GM19397 (cell line): ENCODE measurements at regions not wholly inside any gene's neighbourhood (a gene's known extent, or its start where the extent isn't known, plus 50 kb on each side); places are given as distances from the start of the nearest gene placed in this dataset.
"Not testable (repeated sequence)": the region's sequence is repeated elsewhere in the genome, so short reads cannot be mapped to it uniquely, and the experiment has no call there.

Source experiments
- ATAC-seq: cut with Tn5 transposase; IDR thresholded peaks from one replicate; pipeline ENCODE4 v1.9.1; 2021; ENCODE audit warnings: mild to moderate bottlenecking, moderate library complexity; ENCODE audit not compliant: unreplicated experiment

DNA sequence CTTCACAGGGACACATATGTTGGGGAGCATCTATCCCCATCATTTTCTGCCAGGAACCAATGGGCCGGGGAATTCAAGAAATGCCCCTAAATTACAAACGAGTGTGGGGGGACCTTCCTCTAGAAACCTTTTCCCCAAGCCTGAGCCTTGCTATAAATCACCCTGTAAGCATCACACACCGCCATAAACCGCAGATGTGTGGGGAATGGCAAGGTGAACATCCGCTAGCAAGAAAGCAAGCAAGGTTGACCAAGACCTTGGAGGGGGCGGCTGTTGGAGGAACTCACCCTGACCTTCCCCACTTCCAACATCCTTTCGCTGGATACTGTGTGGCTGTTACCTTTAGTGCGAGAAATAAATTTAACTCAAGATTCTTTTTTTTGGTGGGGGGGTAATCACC lies 693.3 kb upstream of the TBX3 start:
- ATAC-seq: no peak

DNA sequence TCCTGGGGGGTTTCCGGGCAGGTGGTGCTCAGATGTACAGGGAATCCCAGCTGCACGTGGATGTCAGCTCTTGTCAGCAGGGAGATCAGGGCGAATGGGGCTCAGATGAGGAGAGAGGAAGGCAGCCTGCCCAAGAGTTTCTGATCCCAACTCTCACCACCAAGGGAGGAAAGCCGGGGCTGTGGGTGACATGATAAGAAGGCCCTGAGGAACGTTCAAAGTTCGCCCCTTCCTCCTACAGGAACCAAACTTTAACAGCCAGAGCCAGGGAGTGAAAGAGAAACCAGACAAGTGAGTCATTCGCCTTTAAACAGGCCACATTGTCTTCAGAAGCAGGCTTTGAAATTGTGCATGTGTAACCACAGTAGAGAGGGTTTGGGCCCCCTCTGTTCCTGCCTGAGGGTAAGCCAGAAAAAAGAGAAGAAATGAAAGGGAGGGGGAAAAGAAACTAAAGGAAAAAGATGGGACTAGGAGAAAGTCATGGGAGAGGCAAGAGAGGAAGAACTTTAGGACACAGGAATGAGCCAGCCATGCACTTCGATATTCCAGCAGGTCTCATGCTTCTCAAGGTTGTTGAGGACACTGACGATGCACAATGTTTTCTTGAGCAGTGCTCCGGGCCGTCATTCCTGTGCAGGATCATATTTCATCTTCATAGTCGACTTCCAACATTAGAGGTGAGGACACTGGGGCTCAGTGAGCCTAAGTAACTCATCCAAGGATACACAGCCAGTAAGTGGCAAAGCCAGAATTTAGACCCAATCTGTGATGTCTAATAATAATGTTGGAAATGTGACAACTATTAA lies 691.4 kb upstream of the TBX3 start:
- peak; percentile 88 for ATAC-seq

DNA sequence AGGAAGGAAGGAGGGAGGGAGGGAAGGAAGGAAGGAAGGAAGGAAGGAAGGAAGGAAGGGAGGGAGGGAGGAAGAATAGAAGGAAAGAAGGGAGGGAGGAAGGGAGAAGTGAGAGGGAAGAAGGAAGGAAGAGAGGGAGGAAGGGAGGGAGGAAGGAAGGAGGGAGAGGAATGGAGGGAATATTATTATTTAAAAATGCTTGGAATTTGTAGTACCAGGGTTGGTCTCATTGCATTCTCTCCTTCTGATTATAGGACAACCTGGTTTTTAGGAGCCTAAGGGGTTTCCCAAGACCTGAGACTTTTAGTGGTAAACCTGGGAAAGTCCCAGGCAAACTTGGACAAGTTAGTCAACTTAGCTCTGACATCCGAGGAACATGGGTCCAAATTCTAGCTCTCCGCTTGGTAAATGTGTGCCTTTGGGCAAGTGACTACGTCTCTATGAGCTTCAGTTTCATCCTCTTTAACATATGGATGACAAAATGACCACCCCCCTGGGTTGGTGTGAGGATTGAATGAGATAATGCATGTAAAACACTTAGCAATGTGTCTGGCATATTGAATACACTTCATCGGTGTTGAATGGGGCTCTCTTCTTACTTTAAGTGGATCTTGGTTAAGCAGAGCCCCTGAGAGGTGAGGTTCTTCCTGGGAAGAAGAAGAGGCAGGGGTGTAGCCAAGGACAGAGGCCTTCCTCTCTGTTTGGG lies 690.7 kb upstream of the TBX3 start:
- no peak for ATAC-seq

DNA sequence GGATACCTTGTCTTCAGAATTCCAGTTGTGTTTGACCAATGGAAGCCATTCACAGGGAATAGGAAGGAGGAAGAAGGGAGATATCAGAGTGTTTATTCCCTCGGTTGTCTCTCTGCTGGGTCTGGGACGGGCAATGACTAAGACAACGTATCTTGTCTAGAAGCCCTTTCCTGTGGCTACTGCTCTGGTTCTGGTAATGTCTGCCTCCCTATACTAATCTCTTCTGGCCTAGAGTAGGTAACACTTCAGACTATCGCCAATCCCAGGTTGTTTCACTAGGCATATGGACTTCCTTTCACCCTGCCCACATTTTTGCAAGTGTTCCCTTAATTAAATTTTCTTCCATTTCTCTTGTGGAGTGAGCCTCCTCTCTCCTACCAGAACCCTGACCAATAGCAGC lies 687.7 kb upstream of the TBX3 start:
- no peak for ATAC-seq

DNA sequence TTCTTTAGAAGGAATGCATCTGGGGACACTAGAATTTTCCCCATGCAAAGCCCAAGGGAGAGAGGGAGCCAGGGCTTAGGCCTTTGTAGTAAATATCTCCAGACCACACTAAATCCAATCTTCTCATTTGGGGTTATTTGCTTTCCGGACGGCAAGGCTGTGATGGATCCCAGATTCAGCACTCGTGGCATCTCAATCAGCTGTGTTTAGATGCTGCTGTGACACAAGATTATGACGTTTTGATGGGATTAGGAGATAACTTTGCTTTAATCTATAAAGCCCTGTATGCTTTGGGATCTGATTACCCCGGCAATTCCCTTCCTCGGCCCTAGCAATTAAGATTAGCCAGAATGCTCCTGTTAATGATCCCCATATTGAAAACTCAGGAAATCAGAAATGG lies 686.7 kb upstream of the TBX3 start:
- no peak for ATAC-seq

DNA sequence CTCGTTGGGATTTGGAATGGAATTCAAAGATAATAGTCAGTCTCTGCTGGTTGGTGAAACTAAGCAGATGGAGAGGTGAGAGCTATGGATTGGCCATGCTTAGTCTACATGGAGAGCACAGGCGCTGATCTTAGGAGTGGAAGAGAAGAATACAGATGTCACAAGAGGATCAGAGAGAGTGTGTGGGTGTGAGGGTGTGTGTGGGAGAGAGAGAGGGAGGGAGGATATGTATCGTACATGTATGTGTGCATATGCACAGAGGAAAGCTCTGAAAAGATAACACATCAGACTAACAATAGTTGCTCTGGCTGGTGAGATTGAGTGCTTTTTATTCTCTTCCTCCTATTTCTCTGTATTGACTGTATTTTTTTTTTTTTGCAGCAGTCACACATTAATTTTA lies 686.2 kb upstream of the TBX3 start:
- no peak for ATAC-seq

DNA sequence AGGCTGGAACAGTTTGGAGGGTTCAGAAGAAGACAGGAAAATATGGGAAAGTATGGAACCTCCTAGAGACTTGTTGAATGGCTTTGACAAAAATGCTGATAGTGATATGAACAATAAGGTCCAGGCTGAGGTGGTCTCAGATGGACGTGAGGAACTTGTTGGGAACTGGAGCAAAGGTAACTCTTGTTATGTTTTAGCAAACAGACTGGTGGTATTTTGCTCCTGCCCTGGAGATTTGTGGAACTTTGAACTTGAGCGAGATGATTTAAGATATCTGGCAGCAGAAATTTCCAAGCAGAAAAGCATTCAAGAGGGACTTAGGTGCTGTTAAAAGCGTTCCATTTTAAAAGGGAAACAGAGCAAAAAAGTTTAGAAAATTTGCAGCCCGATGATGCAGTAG lies 682.3 kb upstream of the TBX3 start:
- not testable (repeated sequence) for ATAC-seq

DNA sequence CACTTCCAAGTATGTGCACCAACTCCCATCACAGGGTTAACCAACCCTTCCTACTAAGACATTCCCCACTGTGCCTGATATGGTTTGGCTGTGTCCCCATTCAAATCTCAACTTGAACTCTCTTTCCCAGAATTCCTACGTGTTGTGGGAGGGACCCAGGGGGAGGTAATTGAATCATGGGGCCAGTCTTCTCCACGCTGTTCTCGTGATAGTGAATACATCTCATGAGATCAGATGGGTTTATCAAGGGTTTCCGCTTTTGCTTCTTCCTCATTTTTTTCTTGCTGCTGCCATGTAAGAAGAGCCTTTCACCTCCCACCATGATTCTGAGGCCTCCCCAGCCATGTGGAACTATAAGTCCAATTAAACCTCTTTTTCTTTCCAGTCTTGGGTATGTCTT lies 681.8 kb upstream of the TBX3 start:
- ATAC-seq: not testable (repeated sequence)

DNA sequence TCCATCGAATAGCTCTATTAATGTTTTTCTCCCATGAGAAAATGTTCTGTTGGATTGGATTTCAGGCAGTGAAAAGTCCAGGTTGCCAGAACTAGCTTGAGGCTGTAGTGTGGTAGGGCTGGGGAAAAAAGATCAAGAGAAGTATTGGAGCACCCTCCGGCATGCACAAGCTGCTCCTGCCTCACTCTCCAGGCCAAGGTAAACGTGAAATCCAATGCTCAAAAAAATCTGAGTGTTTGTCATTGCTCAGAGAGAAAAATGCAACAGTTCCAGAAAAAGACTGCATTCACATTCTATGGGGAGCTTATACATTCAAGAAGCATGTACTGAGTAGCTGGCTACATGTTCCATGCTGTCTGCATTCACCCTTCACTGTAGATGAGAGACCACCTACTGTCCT lies 680.9 kb upstream of the TBX3 start:
- ATAC-seq: no peak

DNA sequence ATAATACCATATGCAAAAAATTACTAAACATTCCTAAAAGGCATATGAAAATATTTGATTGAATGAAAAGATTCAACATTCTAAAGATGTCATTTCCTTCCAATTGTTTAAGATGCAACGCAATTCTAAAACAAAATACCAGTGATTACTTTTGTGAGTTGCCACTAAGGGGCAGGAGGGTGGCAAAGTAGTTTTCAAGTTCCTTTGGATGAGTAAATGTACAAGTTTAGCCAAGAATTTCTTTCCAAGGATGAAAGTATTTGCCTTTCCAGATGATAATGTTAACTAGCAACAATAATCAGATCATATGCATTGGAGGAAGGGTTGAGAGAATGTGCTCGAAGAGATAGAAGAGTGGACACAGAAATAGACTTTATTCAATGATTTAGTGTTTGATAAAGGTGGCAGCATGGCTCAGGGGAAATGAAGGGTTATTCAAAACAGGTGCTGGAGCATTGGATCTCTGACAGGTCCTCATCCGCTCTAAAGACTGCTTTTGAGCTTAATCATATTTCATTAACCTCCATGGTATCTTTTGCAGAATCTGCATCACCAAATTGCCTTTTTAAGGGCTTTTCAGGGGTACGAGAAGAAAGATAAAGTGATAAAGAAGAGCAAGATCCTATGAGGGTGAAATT lies 678.5 kb upstream of the TBX3 start:
- ATAC-seq: no peak

DNA sequence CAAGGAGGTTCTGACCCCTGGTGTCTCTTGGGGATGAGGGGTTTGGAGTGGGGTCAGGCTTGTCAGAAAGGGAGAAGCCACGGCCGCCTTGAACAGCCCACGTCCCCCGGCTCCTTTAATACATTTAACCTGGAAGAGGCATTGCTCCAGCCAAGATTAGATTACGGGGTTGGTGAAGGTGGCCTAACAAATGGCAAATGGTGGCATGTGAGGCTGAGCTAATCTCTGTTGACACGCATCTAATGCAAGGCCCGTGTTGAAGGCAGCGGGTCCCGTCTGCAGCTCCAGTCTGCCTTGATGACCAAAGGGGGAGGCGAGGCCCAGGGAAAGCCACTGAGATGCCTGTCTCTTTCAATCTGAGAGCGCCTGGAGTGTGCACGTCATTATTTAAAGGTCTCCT lies 673.7 kb upstream of the TBX3 start:
- no peak for ATAC-seq

DNA sequence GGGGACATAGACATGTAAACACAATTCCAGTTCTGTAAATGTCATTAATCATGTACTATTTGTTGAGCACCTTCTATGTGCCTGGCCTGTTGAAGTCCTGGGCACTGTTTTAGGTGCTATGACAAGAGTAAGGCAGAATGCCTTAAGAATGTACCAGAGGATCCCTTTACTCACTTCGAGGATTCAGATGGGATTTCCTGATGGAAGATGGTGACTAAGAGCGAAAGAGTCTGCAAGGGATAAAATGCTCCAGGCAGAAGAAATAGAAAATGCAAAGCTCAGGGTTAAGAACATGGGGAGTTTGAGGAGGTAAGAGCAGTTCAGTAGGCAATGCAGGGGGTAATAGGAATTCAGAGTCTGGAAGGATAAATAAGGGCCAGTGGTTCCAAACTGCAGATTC lies 671.3 kb upstream of the TBX3 start:
- no peak for ATAC-seq

DNA sequence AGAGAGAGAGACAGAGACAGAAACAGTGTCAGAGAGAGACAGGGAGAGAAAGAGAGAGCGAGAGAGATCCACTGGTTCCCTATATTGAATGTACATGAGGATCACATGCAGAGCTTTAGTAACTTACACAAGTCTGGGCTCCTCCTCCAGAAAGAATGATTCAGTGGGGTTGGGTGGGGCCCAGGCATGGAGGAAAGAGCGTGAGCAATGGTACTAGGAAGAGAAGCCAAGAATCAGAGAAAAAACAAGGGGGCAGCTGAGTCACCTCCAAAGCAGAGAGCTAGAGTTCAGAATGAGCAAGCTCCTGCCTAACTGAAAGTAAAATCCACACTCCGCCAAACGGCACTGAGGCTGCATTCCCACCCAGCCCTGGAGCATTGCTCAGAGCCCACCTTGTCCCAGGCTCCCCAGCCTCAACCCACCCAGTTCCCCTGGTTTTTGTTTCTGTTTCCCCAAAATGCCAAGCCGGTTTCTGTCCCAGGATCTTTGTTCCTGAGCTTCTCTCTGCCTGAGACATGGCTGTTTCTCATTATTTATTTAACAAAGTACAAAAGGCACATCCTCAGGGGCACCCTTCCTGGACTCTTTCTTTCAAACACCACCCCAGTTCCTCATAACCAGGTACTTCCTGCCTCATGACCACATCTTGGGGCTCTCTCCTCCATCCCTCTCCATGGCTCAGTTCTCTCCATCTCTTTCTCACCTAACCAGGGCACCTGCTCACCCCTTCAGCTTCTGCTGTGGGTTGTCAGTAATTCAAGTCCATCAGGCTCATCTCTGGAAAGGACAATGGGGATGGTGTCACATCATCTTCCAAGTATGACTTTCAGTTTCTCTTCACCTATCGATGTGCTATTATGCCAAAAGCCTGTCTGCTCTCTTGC lies 670.3 kb upstream of the TBX3 start:
- no peak for ATAC-seq

DNA sequence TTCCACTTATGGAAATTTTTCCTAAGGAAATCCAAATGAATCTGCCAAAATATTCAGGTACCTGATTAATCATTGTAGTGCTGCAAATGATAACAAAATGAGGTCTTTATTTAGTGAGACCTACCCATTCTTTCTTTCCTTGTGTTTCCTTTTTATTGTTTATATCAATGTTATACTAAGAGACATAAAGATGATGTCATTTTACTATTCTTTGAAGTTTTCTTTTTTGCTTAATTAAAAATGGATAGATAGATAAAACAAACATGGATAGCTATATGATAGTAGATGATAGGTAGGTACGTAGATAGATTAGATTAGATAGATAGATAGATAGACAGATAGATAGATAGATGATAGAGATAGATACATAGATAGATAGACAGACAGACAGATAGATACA lies 669.5 kb upstream of the TBX3 start:
- ATAC-seq: no peak

DNA sequence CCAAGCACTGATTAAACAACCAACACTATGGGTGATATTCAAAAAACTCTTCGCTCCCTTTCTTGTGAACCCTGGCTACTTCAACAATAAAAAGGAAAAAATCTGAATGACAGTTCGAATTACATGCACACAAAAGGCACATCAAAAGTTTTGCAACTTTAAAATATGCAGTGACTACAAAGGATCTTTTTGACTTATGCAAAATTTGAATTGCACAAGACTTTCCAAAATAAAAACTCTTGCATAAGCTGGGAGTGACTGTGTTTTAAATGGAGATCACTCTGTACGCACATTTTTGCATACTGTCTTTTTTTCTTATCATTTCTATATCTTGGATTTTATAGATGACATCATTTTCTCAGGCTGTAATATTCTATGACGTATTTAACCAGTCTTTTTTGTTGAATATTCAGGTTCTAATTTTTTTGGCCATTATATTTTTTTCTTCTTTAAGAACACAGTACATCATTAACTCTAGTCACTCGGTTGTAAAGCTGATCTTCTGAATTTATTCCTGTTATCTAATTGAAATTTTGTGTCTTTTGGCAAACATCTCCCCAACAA lies 667.6 kb upstream of the TBX3 start:
- no peak for ATAC-seq

DNA sequence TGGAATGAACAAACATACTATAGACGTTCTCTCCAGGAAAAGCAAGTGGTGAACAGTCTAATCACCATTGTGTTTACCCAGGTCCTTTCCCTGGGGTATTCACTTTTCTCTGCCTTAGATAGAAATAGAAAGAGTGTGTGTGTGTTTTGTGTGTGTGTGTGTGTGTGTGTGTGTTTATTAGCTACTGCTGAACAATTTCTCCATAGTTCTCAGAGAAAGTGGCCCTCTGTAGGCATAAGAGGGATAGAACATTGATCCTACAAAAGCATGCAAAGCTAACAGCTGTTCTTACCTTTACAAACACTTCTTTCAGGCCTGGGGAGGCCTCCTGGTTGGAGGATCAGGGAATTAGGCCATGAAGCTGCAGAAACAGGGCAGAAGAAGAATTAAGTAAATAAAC lies 665.7 kb upstream of the TBX3 start:
- no peak for ATAC-seq

DNA sequence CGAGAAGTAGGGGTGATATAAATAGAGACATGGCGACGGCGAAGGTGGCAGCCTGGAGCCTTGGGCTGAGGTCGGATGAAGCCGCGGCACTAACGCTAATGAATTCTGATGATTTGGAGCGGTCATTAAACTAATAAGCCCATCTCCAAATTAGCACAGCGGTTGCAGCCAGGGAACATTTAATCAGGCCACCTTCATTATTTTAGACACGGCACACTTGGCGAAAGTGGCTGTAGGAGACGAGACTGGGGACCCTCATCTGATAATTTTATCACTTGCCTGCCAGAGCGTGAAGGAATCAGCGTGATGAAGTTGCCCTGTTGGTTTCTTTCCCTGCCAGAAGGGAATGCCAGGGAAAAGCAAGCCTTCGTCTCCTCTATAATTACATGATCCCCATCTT lies 664.3 kb upstream of the TBX3 start:
- ATAC-seq: no peak

DNA sequence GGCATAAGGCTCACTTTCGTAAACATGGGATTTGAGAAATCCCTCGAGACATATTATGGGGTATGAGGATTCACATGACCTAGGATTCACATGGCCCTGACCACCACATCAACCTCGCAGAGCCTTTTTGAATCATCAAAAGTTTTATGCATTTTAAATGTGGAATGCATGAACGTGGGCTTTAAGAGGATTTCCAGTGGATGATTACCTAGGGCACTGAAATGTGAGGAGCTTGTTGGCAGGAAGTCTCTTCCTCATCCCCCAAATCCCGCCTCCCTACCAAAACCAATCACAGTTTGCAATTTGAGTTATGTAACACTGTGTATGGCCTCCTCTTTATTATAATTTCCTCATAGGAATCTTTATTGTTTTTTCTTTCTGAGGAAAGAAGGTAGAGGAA lies 659.6 kb upstream of the TBX3 start:
- no peak for ATAC-seq

DNA sequence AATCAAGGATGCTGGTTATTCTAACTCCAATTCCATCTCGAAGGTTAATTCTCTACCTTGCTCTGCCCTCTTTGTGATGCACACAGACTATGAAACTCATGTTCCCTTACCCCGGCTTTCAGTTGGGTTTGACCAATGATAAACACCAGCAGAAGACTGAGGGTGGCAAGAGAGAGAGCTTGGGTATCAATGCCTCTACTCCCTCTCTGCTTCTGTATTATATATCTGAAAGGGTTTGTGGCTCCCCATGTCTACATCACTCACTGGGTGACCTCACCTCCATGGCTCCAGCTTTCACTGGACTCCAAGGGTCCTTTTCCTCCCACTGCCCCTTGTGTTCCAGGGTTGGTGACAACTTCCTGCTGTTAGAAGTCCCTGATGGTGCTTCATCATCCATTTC lies 659.0 kb upstream of the TBX3 start:
- no peak for ATAC-seq

DNA sequence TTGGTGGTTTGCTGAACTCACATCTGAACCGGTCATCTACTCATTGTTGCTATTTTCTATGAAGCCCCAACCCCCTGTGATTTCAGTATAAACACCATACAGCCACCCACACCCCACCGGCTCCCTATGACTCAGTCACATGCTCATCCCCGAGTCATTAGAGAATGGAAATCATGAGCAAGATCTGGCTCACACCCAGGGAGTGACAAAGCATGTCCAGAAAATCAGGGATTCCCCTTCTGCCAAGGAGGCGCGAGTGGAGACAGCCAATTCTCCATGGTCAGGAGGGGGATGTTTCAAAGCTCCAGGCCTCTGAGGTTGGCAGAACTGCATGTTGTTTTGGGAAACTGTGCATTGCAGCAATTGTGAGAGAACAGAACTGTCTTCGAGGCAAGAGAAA lies 657.5 kb upstream of the TBX3 start:
- no peak for ATAC-seq
